GM18867 (cell line): ENCODE measurements at regions not wholly inside any gene's neighbourhood (a gene's known extent, or its start where the extent isn't known, plus 50 kb on each side); places are given as distances from the start of the nearest gene placed in this dataset.
"Not testable (repeated sequence)": the region's sequence is repeated elsewhere in the genome, so short reads cannot be mapped to it uniquely, and the experiment has no call there.

Experiments used
- ATAC-seq: cut with Tn5 transposase; IDR thresholded peaks from one replicate; pipeline ENCODE4 v1.9.1; 2021; ENCODE audit warnings: mild to moderate bottlenecking, moderate library complexity; ENCODE audit not compliant: unreplicated experiment

- ATAC-seq: no peak
Observed at GRCh38 chr3:102269406-102269805, 165.4 kb upstream of the ZPLD1 start.

GRCh38 chr3:102290241-102290640 lies 144.6 kb upstream of the ZPLD1 start:
- ATAC-seq: no peak

- ATAC-seq: no peak
Observed at GRCh38 chr3:102295756-102296155, 139.1 kb upstream of the ZPLD1 start.

- no peak for ATAC-seq
Observed at GRCh38 chr3:102297072-102297658, 137.7 kb upstream of the ZPLD1 start.

- no peak for ATAC-seq
Observed at GRCh38 chr3:102299125-102299877, 135.5 kb upstream of the ZPLD1 start.

- no peak for ATAC-seq
Observed at GRCh38 chr3:102301155-102301880, 133.5 kb upstream of the ZPLD1 start.

DNA sequence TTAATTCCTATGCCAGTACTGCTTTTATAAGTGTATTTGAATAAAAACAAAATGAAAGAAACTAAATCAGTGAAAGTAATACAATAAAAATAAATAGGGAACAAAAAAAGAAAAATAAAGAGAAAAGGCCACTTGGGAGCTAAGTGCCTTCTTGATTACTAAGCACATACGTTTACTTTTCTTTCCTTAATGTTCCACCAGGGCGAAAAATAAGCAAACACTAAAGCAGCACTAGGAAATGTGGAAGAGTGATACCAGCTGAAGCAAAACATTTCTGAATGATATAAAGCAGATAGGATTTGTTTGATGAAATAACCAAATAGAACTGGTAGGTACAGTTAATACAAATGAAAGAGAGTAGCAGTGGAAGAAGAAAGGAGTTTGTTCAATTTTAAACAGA lies 132.8 kb upstream of the ZPLD1 start:
- ATAC-seq: no peak

GRCh38 chr3:102304550-102304949 lies 130.3 kb upstream of the ZPLD1 start:
- ATAC-seq: no peak

DNA sequence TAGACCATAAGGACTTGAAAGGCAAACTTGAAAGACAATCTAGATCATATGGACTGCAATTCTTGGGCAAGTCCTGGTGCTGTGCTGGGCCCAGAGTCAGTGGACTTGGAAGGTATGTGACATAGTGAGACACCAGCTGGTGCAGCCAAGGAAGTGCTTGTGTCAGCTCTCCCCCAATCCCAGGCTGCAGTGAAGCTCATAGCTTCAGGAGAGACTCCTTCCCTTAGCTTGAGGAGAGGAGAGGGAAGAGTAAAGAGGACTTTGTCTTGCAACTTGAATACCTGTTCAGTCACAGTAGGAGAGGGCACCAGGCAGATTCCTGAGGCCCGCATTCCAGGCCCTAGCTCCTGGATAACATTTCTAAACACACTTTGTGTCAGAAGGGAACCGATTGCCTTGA lies 127.4 kb upstream of the ZPLD1 start:
- ATAC-seq: no peak

- ATAC-seq: no peak
Observed at GRCh38 chr3:102329066-102329465, 105.7 kb upstream of the ZPLD1 start.

DNA sequence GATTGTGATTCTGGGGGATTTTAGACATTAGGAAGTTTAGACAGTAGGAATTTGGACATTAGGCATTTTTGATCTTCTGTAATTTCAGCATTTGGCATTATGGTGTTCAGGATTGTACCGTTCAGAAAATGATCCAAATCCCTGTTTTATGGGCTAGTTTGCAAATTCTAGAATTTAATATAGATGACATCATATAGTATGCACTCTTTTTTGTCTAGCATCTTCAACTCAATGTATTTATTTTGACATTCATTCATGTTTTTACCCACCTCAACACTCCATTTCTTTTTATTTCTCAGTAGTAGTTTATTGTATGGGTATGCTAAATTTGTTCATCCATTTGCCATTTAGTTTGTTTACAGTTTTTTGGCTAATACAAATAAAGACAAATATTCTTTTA lies 105.3 kb upstream of the ZPLD1 start:
- ATAC-seq: no peak

DNA sequence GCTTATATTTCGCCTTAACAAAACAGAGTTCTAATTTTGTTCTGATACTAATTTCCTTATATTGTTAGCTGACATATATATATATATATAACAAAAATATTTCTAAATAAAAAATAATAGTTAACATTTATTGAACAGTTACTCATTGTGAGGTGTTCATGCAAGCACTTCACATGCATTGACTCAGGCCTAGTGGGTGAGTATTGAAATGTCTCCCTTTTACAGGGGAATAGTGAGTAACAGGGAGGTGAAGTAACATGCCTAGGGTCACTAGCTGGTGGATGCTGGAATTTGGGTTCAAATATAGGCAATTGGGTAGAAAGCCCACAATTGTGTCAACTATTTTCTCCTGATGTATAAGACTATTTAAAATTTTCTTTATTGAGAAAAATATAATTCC lies 102.6 kb upstream of the ZPLD1 start:
- ATAC-seq: no peak

DNA sequence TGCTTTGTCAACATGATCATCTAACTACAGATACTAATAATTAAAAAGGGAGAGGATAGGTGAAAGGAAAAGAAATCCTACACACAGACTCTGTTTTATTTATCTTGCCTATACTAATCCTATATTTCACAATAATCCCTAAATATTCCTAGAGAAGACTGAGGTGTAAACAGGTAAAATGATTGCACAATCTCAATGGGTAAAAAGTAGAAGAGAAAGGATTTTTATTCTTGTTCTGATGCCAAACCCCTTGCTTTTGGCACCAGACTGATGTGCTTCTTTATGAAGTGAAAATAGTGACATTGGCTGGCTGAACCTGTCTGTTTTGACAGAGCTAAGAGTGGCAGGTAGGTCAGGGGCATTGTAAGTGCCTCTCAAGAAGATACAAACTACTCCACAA lies 101.9 kb upstream of the ZPLD1 start:
- ATAC-seq: no peak

DNA sequence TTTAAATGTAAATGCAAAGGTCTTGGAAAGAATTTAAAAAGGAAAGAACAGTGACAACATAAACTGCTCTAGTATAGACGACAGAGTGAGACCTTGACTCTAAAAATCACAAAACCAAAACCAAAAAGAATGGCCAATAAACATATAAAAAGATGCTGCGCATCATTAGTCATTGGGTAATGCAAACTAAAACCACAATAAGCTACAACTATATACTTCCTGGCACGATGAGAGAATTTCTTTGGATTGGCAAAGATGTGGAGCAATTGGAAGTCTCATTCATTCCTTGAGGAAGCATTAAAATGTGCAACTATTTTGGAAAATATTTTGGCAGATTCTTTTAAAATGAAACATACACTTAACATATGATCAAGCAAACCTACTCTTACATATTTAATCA lies 98.7 kb upstream of the ZPLD1 start:
- no peak for ATAC-seq

GRCh38 chr3:102339671-102340070 lies 95.1 kb upstream of the ZPLD1 start:
- ATAC-seq: no peak

- ATAC-seq: no peak
Observed at GRCh38 chr3:102346897-102347296, 87.9 kb upstream of the ZPLD1 start.

DNA sequence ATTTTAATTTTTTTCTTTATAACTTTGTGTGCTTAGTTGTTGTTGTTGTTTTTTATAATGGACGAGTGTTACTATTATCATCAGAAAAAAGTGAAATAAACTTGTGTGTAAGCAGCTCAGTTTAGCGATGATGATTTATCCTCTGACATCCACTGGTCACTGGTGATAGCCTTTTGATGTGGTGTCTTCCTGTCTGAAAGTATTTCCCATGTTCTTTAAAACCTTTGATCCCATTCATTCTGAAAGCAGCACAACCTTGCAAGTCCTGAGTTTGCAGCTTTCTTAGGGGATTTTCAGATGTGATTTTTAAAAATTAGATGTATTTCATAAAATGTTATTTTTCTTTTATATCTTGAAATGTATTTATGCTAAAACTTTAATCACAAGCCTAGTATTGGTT lies 85.9 kb upstream of the ZPLD1 start:
- no peak for ATAC-seq

GRCh38 chr3:102353148-102353547 lies 81.7 kb upstream of the ZPLD1 start:
- no peak for ATAC-seq

DNA sequence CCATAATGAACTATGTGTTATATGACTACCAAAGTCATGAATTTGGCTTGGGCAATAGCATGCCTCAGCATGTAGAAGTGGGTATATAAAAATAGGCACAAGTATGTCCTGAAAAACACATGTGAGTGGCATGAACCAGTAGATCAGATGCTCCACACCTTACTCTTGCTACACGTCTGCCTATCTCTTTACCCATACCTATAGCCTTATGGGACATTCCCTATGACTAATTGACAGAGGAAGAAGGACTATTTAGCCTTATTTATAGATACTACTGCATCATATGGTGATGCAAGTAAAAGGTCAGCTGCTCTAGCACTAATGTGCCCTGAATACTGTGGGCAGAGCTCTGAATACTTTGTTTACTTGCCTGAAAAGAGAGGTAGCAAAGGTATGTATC lies 81.0 kb upstream of the ZPLD1 start:
- ATAC-seq: peak; percentile 48

- ATAC-seq: no peak
Observed at GRCh38 chr3:102354818-102355515, 79.8 kb upstream of the ZPLD1 start.

GRCh38 chr3:102356506-102356905 lies 78.3 kb upstream of the ZPLD1 start:
- ATAC-seq: no peak

DNA sequence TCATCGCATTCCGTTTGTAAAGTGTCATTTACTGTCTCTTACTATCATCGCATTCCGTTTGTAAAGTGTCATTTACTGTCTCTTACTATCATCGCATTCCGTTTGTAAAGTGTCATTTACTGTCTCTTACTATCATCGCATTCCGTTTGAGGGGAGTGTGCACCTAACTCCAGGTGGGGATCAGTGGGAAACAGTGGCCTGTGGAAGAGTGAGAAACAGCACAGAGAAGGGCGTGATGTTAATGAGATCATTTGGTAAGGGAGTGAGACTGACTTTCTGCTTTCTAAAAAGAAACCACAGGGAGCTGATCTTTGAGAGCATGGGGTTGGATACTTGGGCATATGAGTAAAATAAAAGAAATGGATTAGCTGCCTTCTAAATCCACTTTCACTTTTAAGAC lies 77.5 kb upstream of the ZPLD1 start:
- not testable (repeated sequence) for ATAC-seq
